ENCODE measurements at regions not wholly inside any gene's neighbourhood (a gene's known extent, or its start where the extent isn't known, plus 50 kb on each side); places are given as distances from the start of the nearest gene placed in this dataset.

GRCh38 chr16:27727941-27728340, 178.0 kb downstream of the KATNIP start:
- H3K27ac Mint-ChIP-seq (ENCODE audit: unreplicated experiment) = no peak overlapping the region
- H3K27me3 Mint-ChIP-seq (ENCODE audit: unreplicated experiment) = no peaks in the 10 kb centered on the region
- peaks cover 26% of the 10 kb centered on the region for H3K36me3 Mint-ChIP-seq (ENCODE audit: unreplicated experiment)
- no peak for DNase-seq (ENCODE audit: extremely low spot score, unreplicated experiment)
- no peak overlapping the region for H3K4me3 Mint-ChIP-seq (ENCODE audit: unreplicated experiment)
- H3K4me1 Mint-ChIP-seq (ENCODE audit: unreplicated experiment) = peaks cover 18% of the 10 kb centered on the region
- TF ChIP-seq CTCF (IDR thresholded peaks at IDR 0.05) = no peak
- H3K9me3 Mint-ChIP-seq (ENCODE audit: unreplicated experiment) = no peaks in the 10 kb centered on the region

GRCh38 chr16:27728691-27729090, 178.7 kb downstream of the KATNIP start:
- TF ChIP-seq CTCF (IDR thresholded peaks at IDR 0.05) = no peak
- peaks cover 26% of the 10 kb centered on the region for H3K36me3 Mint-ChIP-seq (ENCODE audit: unreplicated experiment)
- H3K27me3 Mint-ChIP-seq (ENCODE audit: unreplicated experiment) = no peaks in the 10 kb centered on the region
- peaks cover 14% of the 10 kb centered on the region for H3K4me1 Mint-ChIP-seq (ENCODE audit: unreplicated experiment)
- no peaks in the 10 kb centered on the region for H3K9me3 Mint-ChIP-seq (ENCODE audit: unreplicated experiment)
- no peak overlapping the region for H3K4me3 Mint-ChIP-seq (ENCODE audit: unreplicated experiment)
- H3K27ac Mint-ChIP-seq (ENCODE audit: unreplicated experiment) = no peak overlapping the region
- DNase-seq (ENCODE audit: extremely low spot score, unreplicated experiment) = no peak

- Mint-ChIP-seq H3K27ac (ENCODE audit: unreplicated experiment) (no peak overlapping the region), H3K27me3 (ENCODE audit: unreplicated experiment) (no peaks in the 10 kb centered on the region), H3K9me3 (ENCODE audit: unreplicated experiment) (no peaks in the 10 kb centered on the region), H3K4me1 (ENCODE audit: unreplicated experiment) (peaks cover 4% of the 10 kb centered on the region), H3K36me3 (ENCODE audit: unreplicated experiment) (peaks cover 22% of the 10 kb centered on the region), H3K4me3 (ENCODE audit: unreplicated experiment) (no peak overlapping the region)
- no peak for DNase-seq (ENCODE audit: extremely low spot score, unreplicated experiment)
- TF ChIP-seq CTCF (IDR thresholded peaks at IDR 0.05) = no peak
Measured at GRCh38 chr16:27729516-27730304, 179.8 kb downstream of the KATNIP start.

- no peak for TF ChIP-seq CTCF (IDR thresholded peaks at IDR 0.05)
- Mint-ChIP-seq H3K36me3 (ENCODE audit: unreplicated experiment) (peaks cover 20% of the 10 kb centered on the region), H3K9me3 (ENCODE audit: unreplicated experiment) (no peaks in the 10 kb centered on the region), H3K4me1 (ENCODE audit: unreplicated experiment) (peaks cover 4% of the 10 kb centered on the region), H3K27me3 (ENCODE audit: unreplicated experiment) (no peaks in the 10 kb centered on the region), H3K27ac (ENCODE audit: unreplicated experiment) (no peak overlapping the region), H3K4me3 (ENCODE audit: unreplicated experiment) (no peak overlapping the region)
- DNase-seq (ENCODE audit: extremely low spot score, unreplicated experiment) = no peak
Measured at GRCh38 chr16:27730661-27731210, 180.8 kb downstream of the KATNIP start.

- H3K27me3 Mint-ChIP-seq (ENCODE audit: unreplicated experiment) = no peaks in the 10 kb centered on the region
- peaks cover 4% of the 10 kb centered on the region for H3K4me1 Mint-ChIP-seq (ENCODE audit: unreplicated experiment)
- H3K4me3 Mint-ChIP-seq (ENCODE audit: unreplicated experiment) = no peak overlapping the region
Measured at GRCh38 chr16:27735031-27735430, 185.1 kb downstream of the KATNIP start.

More at GRCh38 chr16:27735031-27735430, 185.1 kb downstream of the KATNIP start:
- no peak for TF ChIP-seq CTCF (IDR thresholded peaks at IDR 0.05)
- H3K27ac Mint-ChIP-seq (ENCODE audit: unreplicated experiment) = no peak overlapping the region
- H3K9me3 Mint-ChIP-seq (ENCODE audit: unreplicated experiment) = no peaks in the 10 kb centered on the region
- no peak for DNase-seq (ENCODE audit: extremely low spot score, unreplicated experiment)
- H3K36me3 Mint-ChIP-seq (ENCODE audit: unreplicated experiment) = peaks cover 13% of the 10 kb centered on the region

Data from osteocyte (in vitro differentiated cells).